ENCODE measurements at regions not wholly inside any gene's neighbourhood (a gene's known extent, or its start where the extent isn't known, plus 50 kb on each side); places are given as distances from the start of the nearest gene placed in this dataset.

GRCh38 chr2:242064364-242065250 is 195.1 kb downstream of the RTP5 start:
- TF ChIP-seq CTCF (IDR thresholded peaks at IDR 0.05 in 2 of 3, conservative IDR thresholded peaks at IDR 0.05 in 1 of 3; ENCODE audit: borderline replicate concordance in 1 of 3, insufficient read depth in 1 of 3, low read depth in 2 of 3, low read length in 2 of 3) (no peak), EZH2 (IDR thresholded peaks at IDR 0.05) (no peak), FOSL1 (IDR thresholded peaks at IDR 0.05; ENCODE audit: low read depth) (no peak), POLR2A (IDR thresholded peaks at IDR 0.05; ENCODE audit: borderline replicate concordance, extremely low read depth, insufficient read depth, insufficient read length) (no peak), RAD21 (IDR thresholded peaks at IDR 0.05; ENCODE audit: low read depth) (no peak), ZNF274 (IDR thresholded peaks at IDR 0.05; ENCODE audit: low read depth, low read length) (no peak), ZFX (IDR thresholded peaks at IDR 0.05) (no peak), SP1 (IDR thresholded peaks at IDR 0.05; ENCODE audit: low read depth) (no peak), POLR2AphosphoS5 (IDR thresholded peaks at IDR 0.05; ENCODE audit: low read depth, low read length) (no peak), ZBTB33 (IDR thresholded peaks at IDR 0.05; ENCODE audit: extremely low read depth, insufficient replicate concordance, low read length) (no peak)
